ENCODE measurements at regions not wholly inside any gene's neighbourhood (a gene's known extent, or its start where the extent isn't known, plus 50 kb on each side); places are given as distances from the start of the nearest gene placed in this dataset.

DNA sequence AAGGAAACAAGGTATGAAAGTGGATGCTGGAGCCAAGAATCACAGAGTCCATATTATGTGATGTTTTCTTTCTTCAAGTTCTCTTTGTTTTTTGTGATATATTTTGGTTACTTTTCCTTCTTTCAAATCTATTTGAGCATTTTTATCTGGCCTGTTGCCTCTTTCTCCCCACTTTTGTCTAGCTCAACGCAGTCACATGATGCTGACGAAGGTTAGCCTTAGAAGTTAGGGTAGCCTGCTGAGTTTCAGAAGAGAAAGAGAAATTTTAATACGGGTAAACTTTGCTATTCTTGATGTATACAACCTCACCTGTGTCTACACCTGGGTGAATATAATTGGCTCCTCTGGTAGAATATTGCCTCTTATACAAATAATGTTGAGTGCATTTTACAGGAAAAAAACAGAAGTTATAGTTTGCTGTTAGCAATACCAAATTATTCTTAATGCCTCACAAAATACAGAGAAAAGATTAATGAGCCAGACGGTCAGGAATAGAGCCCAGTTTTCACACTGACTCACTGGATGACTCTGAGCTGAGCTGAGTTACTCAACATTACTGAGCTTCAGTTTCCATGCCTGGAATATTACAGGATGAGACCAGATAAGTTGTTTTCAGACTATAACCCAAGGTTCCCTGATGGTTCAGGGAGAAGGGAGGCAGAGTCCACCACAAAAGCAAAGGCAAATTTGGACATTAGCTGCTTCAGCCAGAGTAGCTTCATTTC lies 161.6 kb upstream of the BDNF start:
- no peaks in the 10 kb centered on the region for H3K27me3 Mint-ChIP-seq
- H3K9me3 Mint-ChIP-seq, result no peaks in the 10 kb centered on the region
- DNase-seq, result no peak
- CTCF ChIA-PET, result no interaction called here
- H3K36me3 Mint-ChIP-seq (ENCODE audit: low read depth), result no peaks in the 10 kb centered on the region
- no peak overlapping the region for H3K27ac Mint-ChIP-seq
- H3K4me3 Mint-ChIP-seq, result no peak overlapping the region
- H3K4me1 Mint-ChIP-seq, result no peaks in the 10 kb centered on the region
- POLR2A ChIA-PET, result no interaction called here

DNA sequence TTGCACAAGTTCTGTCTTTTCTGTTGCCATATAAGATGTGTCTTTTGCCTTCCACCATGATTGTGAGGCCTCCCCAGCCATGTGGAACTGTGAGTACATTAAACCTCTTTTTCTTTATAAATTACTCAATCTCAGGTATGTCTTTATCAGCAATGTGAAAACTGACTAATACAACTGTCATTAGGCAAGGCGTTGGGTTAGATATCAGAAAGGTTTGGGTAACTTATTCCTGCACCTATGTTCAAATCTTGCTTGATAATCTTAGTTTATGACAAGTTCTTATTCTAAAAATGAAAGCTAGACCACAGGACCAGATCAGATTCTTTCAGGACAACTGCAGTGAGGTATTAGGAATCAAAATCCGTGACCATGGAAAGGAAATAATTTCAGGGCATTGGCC lies 160.6 kb upstream of the BDNF start:
- no peaks in the 10 kb centered on the region for H3K36me3 Mint-ChIP-seq (ENCODE audit: low read depth)
- CTCF ChIA-PET, result no interaction called here
- H3K27ac Mint-ChIP-seq, result no peak overlapping the region
- H3K9me3 Mint-ChIP-seq, result no peaks in the 10 kb centered on the region
- no peak for DNase-seq
- H3K27me3 Mint-ChIP-seq, result no peaks in the 10 kb centered on the region
- H3K4me1 Mint-ChIP-seq, result no peaks in the 10 kb centered on the region
- POLR2A ChIA-PET, result no interaction called here
- no peak overlapping the region for H3K4me3 Mint-ChIP-seq

DNA sequence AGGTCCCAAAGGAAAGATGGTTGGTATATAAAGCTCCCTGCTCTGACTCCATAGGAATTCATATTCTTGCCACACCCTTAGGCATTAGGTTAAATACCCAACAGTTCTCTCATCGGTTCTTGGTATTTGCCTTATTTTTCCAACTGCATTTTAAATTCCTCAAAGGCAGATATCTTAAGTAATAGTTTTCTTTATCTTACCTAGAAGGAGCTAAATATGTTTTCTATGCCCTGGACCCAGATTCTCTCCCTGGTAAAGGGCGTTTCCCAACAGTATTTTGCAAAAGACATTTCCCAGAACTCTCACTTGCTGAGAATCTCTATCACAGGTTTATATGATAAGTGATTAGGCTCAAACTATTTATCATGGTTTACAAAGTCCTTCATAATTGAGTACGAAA lies 158.6 kb upstream of the BDNF start:
- Mint-ChIP-seq H3K9me3 (peaks cover 2% of the 10 kb centered on the region), H3K27ac (no peak overlapping the region), H3K4me1 (no peaks in the 10 kb centered on the region), H3K27me3 (no peaks in the 10 kb centered on the region), H3K36me3 (ENCODE audit: low read depth) (no peaks in the 10 kb centered on the region), H3K4me3 (no peak overlapping the region)
- CTCF ChIA-PET, result no interaction called here
- POLR2A ChIA-PET, result no interaction called here
- no peak for DNase-seq

DNA sequence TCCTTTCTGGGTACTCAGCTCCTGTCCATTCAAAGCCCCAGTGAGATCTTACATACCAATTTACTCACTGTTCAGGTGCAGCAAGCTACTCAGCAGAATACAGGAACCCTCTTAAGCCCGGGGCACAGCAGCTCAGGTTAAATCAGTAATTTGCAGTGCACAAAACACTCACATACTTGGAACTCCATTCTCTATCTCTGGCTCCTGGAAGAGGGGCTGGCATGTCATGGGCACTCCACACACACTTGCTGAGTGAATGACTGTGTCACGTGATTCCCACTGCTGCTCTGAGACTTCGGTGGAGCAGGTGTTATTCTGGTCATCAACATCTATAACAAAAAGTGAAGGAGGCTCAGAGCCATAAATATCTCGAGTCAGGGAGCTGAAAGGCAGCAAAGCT lies 157.3 kb upstream of the BDNF start:
- CTCF ChIA-PET, result no interaction called here
- POLR2A ChIA-PET, result no interaction called here
- no peak overlapping the region for H3K4me3 Mint-ChIP-seq
- no peaks in the 10 kb centered on the region for H3K27me3 Mint-ChIP-seq
- no peaks in the 10 kb centered on the region for H3K4me1 Mint-ChIP-seq
- no peak overlapping the region for H3K27ac Mint-ChIP-seq
- H3K36me3 Mint-ChIP-seq (ENCODE audit: low read depth), result no peaks in the 10 kb centered on the region
- H3K9me3 Mint-ChIP-seq, result peaks cover 2% of the 10 kb centered on the region
- no peak for DNase-seq

DNA sequence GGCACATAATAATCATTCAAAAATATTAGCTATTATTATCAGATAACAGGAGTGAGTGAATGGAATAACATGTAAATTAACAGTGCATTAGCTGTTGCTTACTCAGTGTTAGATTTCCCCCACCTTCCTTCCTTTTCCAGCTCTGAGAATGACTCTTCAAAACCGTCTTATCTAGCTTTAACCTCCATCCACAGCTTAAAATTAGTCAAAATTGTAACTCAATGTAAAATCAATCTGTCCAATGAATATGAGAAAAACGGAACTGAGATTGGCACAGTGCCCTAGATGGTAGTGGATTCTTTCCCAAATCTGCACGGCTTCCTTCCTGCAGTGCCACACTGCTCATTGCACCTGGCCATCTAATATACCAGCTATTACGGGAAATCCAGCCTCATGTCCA lies 156.8 kb upstream of the BDNF start:
- ChIA-PET CTCF (interaction anchor here (0.6 kb wide), 1 partner anchor 18 kb away, joined by 3 read pairs; no protein-coding TSS in a partner anchor), POLR2A (no interaction called here)
- Mint-ChIP-seq H3K36me3 (ENCODE audit: low read depth) (no peaks in the 10 kb centered on the region), H3K27ac (no peak overlapping the region), H3K9me3 (peaks cover 2% of the 10 kb centered on the region), H3K4me3 (no peak overlapping the region), H3K27me3 (no peaks in the 10 kb centered on the region), H3K4me1 (no peaks in the 10 kb centered on the region)
- DNase-seq, result no peak

DNA sequence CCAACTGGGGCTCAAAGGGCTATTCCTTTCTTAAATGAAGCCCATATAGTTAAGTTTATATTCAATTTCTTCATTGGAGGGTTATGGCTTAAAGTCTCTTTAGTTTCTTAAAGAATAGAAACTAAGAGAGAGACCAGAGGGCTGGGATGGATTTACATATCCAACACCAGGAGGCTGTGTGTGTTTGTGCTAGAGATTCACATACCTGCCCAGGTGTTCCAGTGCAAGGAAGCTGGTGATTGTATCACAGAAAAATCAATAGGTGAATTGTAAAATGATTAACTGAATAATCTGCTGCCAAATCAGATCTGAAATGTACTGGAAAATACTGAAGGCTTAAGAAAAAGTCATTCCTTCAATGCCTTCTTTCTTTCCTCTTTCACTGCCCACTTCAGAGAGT lies 148.2 kb upstream of the BDNF start:
- no peaks in the 10 kb centered on the region for H3K27me3 Mint-ChIP-seq
- H3K27ac Mint-ChIP-seq, result no peak overlapping the region
- POLR2A ChIA-PET, result no interaction called here
- H3K4me1 Mint-ChIP-seq, result no peaks in the 10 kb centered on the region
- CTCF ChIA-PET, result no interaction called here
- H3K4me3 Mint-ChIP-seq, result no peak overlapping the region
- no peak for DNase-seq
- H3K36me3 Mint-ChIP-seq (ENCODE audit: low read depth), result no peaks in the 10 kb centered on the region
- H3K9me3 Mint-ChIP-seq, result no peaks in the 10 kb centered on the region

DNA sequence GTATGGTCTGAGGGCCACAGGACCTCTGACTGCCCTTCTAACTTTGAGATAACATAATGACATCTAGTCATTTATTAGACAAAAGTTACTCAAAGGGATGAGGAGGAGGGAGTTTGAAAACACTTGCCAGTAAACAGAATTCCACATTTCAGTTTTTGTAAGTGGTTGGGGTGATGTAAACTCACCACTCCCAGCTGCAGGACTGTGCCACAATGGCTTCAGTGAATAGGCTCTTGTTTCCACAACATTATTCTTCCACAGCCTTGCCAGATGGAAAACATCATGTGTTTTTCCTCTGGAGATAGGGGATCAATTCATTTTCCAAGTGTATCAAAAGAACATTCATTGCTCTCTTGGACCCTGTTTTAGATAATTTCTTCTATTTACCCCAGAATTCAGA lies 147.2 kb upstream of the BDNF start:
- DNase-seq, result no peak
- H3K4me3 Mint-ChIP-seq, result no peak overlapping the region
- no peaks in the 10 kb centered on the region for H3K9me3 Mint-ChIP-seq
- H3K36me3 Mint-ChIP-seq (ENCODE audit: low read depth), result no peaks in the 10 kb centered on the region
- POLR2A ChIA-PET, result no interaction called here
- H3K27ac Mint-ChIP-seq, result no peak overlapping the region
- no peaks in the 10 kb centered on the region for H3K27me3 Mint-ChIP-seq
- no peaks in the 10 kb centered on the region for H3K4me1 Mint-ChIP-seq
- CTCF ChIA-PET, result no interaction called here

DNA sequence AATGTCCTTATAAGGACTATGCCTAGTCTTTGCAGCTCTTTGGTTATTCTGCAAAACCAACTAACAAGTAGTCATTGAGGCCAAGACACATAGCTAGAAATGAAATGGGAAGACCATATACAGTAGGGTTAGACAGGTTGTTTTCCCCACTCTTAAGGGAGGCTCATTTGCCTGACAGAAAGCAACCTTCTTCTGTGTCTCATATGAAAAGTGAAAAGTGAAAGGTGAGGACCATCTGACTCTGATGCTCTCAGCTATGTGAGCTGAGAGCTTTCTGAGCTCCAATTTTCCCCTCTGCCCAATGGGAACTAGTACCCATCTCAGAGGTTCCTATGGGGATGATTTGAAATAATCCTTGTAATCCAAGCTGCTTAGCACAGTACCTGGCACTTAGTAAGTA lies 142.0 kb upstream of the BDNF start:
- Mint-ChIP-seq H3K27me3 (no peaks in the 10 kb centered on the region), H3K36me3 (ENCODE audit: low read depth) (no peaks in the 10 kb centered on the region), H3K9me3 (no peaks in the 10 kb centered on the region), H3K4me1 (no peaks in the 10 kb centered on the region), H3K4me3 (no peak overlapping the region), H3K27ac (no peak overlapping the region)
- no peak for DNase-seq
- ChIA-PET POLR2A (no interaction called here), CTCF (no interaction called here)

DNA sequence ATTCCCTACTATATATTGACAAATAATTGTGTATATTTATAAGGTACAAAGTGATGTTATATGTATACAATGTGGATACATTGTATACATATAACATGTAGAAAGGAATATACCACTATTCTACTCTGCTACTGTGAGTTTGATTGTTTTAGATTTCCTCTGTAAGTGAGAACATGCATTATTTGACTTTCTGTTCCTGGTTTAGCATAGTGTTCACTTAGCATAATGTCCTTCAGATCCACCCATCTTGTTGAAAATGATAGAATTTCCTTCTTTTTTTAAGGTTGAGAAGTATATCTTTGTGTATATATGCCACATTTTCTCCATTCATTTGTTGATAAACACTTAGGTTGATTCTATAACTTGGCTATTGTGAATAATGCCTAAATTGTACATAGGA lies 140.8 kb upstream of the BDNF start:
- CTCF ChIA-PET, result interaction anchor here (1.0 kb wide), 1 partner anchor 688 kb away, joined by 3 read pairs; no protein-coding TSS in a partner anchor
- Mint-ChIP-seq H3K4me3 (no peak overlapping the region), H3K36me3 (ENCODE audit: low read depth) (no peaks in the 10 kb centered on the region), H3K4me1 (no peaks in the 10 kb centered on the region), H3K27me3 (no peaks in the 10 kb centered on the region), H3K9me3 (no peaks in the 10 kb centered on the region), H3K27ac (no peak overlapping the region)
- POLR2A ChIA-PET, result no interaction called here
- no peak for DNase-seq

DNA sequence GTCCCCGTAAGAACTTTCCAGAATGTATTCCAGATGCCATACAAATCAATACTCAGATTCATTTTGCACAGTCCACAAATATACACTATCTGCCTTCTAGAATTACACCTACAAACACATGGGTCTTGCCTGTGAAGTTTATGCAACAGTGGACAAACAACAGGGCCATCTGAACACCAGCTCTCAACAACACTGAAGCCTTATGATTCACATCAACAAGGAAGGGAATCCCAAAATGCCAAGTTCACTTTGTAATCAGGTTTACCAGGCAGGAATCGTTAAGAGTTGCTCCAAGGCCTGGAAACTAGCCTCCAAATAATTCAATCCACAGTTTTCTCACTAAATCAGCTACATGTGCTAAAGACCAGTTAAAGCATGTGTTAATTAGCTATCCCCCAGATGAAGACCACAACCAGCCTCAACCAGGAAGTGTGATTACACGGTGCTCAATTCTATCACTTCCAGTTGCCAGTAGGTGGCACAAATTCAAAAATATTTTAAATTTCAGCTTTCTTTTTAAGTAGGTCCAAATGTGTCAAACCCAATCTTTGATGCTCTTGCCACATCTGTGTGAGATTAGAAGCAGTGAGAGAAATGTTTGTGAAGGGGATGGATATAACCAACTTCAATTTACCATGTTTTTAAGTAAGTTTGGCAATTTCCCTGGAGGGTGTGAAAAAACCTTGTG lies 139.1 kb upstream of the BDNF start:
- Mint-ChIP-seq H3K27ac (no peak overlapping the region), H3K4me3 (no peak overlapping the region), H3K27me3 (no peaks in the 10 kb centered on the region), H3K4me1 (no peaks in the 10 kb centered on the region), H3K9me3 (no peaks in the 10 kb centered on the region), H3K36me3 (ENCODE audit: low read depth) (no peaks in the 10 kb centered on the region)
- DNase-seq, result no peak
- ChIA-PET POLR2A (no interaction called here), CTCF (interaction anchor here (0.8 kb wide), 1 partner anchor 17 kb away, joined by 3 read pairs; no protein-coding TSS in a partner anchor)

DNA sequence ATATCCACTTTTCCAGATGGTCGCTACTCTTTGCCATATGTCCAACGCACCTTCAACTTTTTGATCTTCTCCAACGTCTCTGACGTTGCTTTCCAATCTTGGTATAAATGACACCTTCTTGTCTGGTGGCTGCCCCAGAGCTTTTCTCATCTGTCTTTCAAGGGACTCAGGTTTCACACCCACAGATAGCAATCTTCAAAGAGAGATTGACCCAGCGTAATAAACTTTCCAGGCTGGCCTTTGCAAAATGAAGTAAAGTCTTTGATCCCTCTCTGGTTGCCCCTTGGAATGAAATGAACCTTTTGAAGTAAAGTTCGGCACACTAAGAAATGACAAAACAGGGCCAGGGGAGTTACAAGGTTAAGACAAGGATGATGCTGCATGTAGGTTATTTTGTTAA lies 138.4 kb upstream of the BDNF start:
- Mint-ChIP-seq H3K9me3 (no peaks in the 10 kb centered on the region), H3K4me1 (no peaks in the 10 kb centered on the region), H3K4me3 (no peak overlapping the region), H3K27ac (no peak overlapping the region), H3K27me3 (no peaks in the 10 kb centered on the region), H3K36me3 (ENCODE audit: low read depth) (no peaks in the 10 kb centered on the region)
- POLR2A ChIA-PET, result no interaction called here
- CTCF ChIA-PET, result interaction anchor here (0.7 to 0.8 kb wide), 2 partner anchors 18 to 216 kb away, joined by 3 read pairs; no protein-coding TSS in a partner anchor
- no peak for DNase-seq

DNA sequence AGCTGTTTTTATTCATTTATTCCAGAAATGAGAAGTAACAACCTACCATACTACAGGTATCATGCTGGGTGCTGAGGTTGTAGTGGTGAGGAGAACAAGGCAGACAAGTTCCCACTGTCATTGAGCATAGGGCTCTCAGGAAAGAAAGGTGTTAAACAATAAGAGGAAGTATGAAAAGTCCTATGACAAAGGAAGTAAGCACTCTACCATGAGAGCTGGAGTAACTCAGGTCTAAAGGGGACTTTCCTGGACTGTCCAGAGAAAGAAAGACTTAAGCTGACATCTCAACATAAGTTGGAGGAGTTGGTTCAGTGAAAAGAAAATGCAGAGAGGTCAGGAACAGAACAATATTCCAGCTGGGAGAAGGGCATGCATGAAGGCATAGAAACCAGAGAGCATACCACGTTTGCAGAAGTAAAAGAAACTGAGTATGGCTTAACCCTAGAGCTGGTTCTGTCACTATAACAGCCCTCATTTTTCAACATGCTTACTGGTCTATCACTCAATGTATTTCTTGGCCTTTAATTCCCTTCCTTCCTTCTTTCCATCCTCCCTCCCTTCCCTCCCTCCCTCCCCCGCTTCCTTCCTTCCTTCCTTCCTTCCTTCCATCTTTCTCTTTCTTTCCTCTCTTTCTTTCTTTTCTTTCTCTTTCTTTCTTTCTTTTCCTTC lies 137.8 kb upstream of the BDNF start:
- H3K27me3 Mint-ChIP-seq, result no peaks in the 10 kb centered on the region
- no peak overlapping the region for H3K4me3 Mint-ChIP-seq
- ChIA-PET CTCF (interaction anchor here (0.7 kb wide), 1 partner anchor 217 kb away, joined by 3 read pairs; no protein-coding TSS in a partner anchor), POLR2A (no interaction called here)
- H3K4me1 Mint-ChIP-seq, result no peaks in the 10 kb centered on the region
- no peak overlapping the region for H3K27ac Mint-ChIP-seq
- no peak for DNase-seq
- H3K36me3 Mint-ChIP-seq (ENCODE audit: low read depth), result no peaks in the 10 kb centered on the region
- H3K9me3 Mint-ChIP-seq, result no peaks in the 10 kb centered on the region

DNA sequence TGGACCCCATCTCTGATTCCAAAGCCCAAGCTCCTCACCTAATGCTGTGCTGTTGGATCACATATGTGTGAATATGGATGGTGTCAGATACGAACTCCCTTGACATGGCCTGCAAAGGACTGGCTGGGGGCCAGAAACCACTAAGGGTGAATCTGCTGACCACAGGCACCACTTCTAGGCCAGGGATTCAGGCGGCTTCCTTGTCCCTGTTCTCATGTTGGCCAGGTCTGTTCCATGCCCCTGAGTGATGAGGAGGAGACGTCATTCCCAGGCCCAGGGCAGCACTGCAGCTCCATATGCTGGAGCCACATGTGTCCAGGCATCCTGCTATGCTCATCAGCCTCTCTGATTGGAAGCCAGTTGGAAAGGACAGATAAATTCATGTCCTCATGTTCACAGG lies 130.0 kb upstream of the BDNF start:
- CTCF ChIA-PET, result no interaction called here
- no peaks in the 10 kb centered on the region for H3K9me3 Mint-ChIP-seq
- POLR2A ChIA-PET, result no interaction called here

DNA sequence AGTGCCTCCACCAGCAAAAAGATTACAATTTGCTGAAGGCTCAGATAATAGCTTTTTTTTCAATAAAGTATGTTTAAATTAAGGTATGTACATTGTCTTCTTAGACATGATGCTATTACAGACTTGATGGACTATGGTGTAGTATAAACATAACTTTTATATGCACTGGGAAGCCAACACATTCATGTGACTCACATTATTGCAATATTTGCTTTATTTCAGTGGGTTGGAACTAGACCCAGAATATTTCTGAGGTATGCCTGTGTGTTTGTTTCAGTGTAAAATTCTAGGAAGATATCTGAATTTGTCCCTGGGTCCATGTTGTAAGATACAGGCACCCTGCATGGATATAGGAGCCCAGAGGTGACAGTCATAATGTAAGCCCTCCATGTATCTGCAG lies 120.0 kb upstream of the BDNF start:
- ChIA-PET POLR2A (no interaction called here), CTCF (no interaction called here)
- Mint-ChIP-seq H3K36me3 (ENCODE audit: low read depth) (no peaks in the 10 kb centered on the region), H3K9me3 (no peaks in the 10 kb centered on the region), H3K27ac (no peak overlapping the region), H3K4me3 (no peak overlapping the region), H3K4me1 (no peaks in the 10 kb centered on the region), H3K27me3 (no peaks in the 10 kb centered on the region)
- DNase-seq, result no peak

More for the DNA sequence above, 130.0 kb upstream of the BDNF start:
- no peak overlapping the region for H3K27ac Mint-ChIP-seq
- H3K36me3 Mint-ChIP-seq (ENCODE audit: low read depth), result no peaks in the 10 kb centered on the region
- no peak for DNase-seq
- no peak overlapping the region for H3K4me3 Mint-ChIP-seq
- H3K27me3 Mint-ChIP-seq, result no peaks in the 10 kb centered on the region
- no peaks in the 10 kb centered on the region for H3K4me1 Mint-ChIP-seq

Data from activated CD4-positive, alpha-beta memory T cell treated with anti-CD3 and anti-CD28 coated beads, Interleukin-2, amount 10 ng/mL, durations not matched to agents 7 days and 5 days (primary cell).